ENCODE measurements at regions not wholly inside any gene's neighbourhood (a gene's known extent, or its start where the extent isn't known, plus 50 kb on each side); places are given as distances from the start of the nearest gene placed in this dataset.

- H3K4me1 ChIP-seq (replicated peaks) = no peaks in the 10 kb centered on the region
- H3K27ac ChIP-seq = no peak overlapping the region
- H3K36me3 ChIP-seq = no peaks in the 10 kb centered on the region
- WGBS = 93% methylated on average over 4 of the region's 4 CpGs
- no peaks in the 10 kb centered on the region for H3K9me3 ChIP-seq
- no peak for DNase-seq (ENCODE audit: low spot score)
- intact Hi-C loops (cut with DNase I) = no loop called here
- no peaks in the 10 kb centered on the region for H3K27me3 ChIP-seq (replicated peaks; ENCODE audit: insufficient read depth)
- H3K4me3 ChIP-seq = no peak overlapping the region
- TF ChIP-seq CTCF (IDR thresholded peaks at IDR 0.05) (no peak), POLR2A (IDR thresholded peaks at IDR 0.05) (no peak), POLR2AphosphoS5 (IDR thresholded peaks at IDR 0.05) (no peak)
These were observed 324.2 kb downstream of the BMP2 start for GRCh38 chr20:7091655-7092054.

- 37% methylated on average over 7 of the region's 7 CpGs for WGBS
- TF ChIP-seq CTCF (IDR thresholded peaks at IDR 0.05) = peak in 1 of 4 experiments; percentile 36
- no peak for TF ChIP-seq POLR2AphosphoS5 (IDR thresholded peaks at IDR 0.05)
- Histone ChIP-seq H3K9me3 (no peaks in the 10 kb centered on the region), H3K4me3 (no peak overlapping the region), H3K27ac (no peak overlapping the region), H3K27me3 (replicated peaks; ENCODE audit: insufficient read depth) (no peaks in the 10 kb centered on the region), H3K36me3 (no peaks in the 10 kb centered on the region), H3K4me1 (replicated peaks) (no peaks in the 10 kb centered on the region)
- no peak for DNase-seq (ENCODE audit: low spot score)
- intact Hi-C loops (cut with DNase I) = no loop called here
These were observed 327.0 kb downstream of the BMP2 start for GRCh38 chr20:7094438-7094997.

GRCh38 chr20:7106910-7107309, 339.4 kb downstream of the BMP2 start:
- TF ChIP-seq POLR2AphosphoS5 (IDR thresholded peaks at IDR 0.05) = no peak
- TF ChIP-seq POLR2A (IDR thresholded peaks at IDR 0.05) = no peak
- no peak for TF ChIP-seq CTCF (IDR thresholded peaks at IDR 0.05)
- WGBS = 91% methylated on average over 4 of the region's 4 CpGs
- H3K36me3 ChIP-seq = no peaks in the 10 kb centered on the region
- no peak overlapping the region for H3K4me3 ChIP-seq
- no peaks in the 10 kb centered on the region for H3K4me1 ChIP-seq (replicated peaks)
- intact Hi-C loops (cut with DNase I) = no loop called here
- no peak overlapping the region for H3K27ac ChIP-seq
- no peaks in the 10 kb centered on the region for H3K27me3 ChIP-seq (replicated peaks; ENCODE audit: insufficient read depth)
- DNase-seq (ENCODE audit: low spot score) = no peak
- H3K9me3 ChIP-seq = no peaks in the 10 kb centered on the region

- no peaks in the 10 kb centered on the region for H3K9me3 ChIP-seq
- TF ChIP-seq POLR2A (IDR thresholded peaks at IDR 0.05) = no peak
- no peak for TF ChIP-seq CTCF (IDR thresholded peaks at IDR 0.05)
- TF ChIP-seq POLR2AphosphoS5 (IDR thresholded peaks at IDR 0.05) = no peak
- no peaks in the 10 kb centered on the region for H3K36me3 ChIP-seq
- 83% methylated on average over 2 of the region's 2 CpGs for WGBS
- DNase-seq (ENCODE audit: low spot score) = no peak
- H3K27ac ChIP-seq = no peak overlapping the region
- no peaks in the 10 kb centered on the region for H3K4me1 ChIP-seq (replicated peaks)
- no peak overlapping the region for H3K4me3 ChIP-seq
- intact Hi-C loops (cut with DNase I) = no loop called here
- no peaks in the 10 kb centered on the region for H3K27me3 ChIP-seq (replicated peaks; ENCODE audit: insufficient read depth)
These were observed 341.4 kb downstream of the BMP2 start for GRCh38 chr20:7108929-7109328.

GRCh38 chr20:7113577-7114466, 346.3 kb downstream of the BMP2 start:
- intact Hi-C loops (cut with DNase I) = no loop called here
- DNase-seq (ENCODE audit: low spot score) = no peak
- WGBS = 43% methylated on average over 14 of the region's 14 CpGs

More at GRCh38 chr20:7113577-7114466, 346.3 kb downstream of the BMP2 start:
- H3K27me3 ChIP-seq (replicated peaks; ENCODE audit: insufficient read depth) = no peaks in the 10 kb centered on the region
- H3K9me3 ChIP-seq = no peaks in the 10 kb centered on the region
- no peaks in the 10 kb centered on the region for H3K4me1 ChIP-seq (replicated peaks)
- no peak overlapping the region for H3K27ac ChIP-seq
- TF ChIP-seq CTCF (IDR thresholded peaks at IDR 0.05) (peak in 1 of 4 experiments; percentile 26), POLR2A (IDR thresholded peaks at IDR 0.05) (no peak), POLR2AphosphoS5 (IDR thresholded peaks at IDR 0.05) (no peak)
- no peaks in the 10 kb centered on the region for H3K36me3 ChIP-seq
- H3K4me3 ChIP-seq = no peak overlapping the region
